HepG2 (cell line): ENCODE measurements at regions not wholly inside any gene's neighbourhood (a gene's known extent, or its start where the extent isn't known, plus 50 kb on each side); places are given as distances from the start of the nearest gene placed in this dataset.

Source experiments
- DMAP1 ChIP-seq: IDR thresholded peaks from 2 replicates; pipeline ENCODE4 v1.6.1; 2016
- ELF1 ChIP-seq: sonication (generic); formaldehyde crosslinking; IDR thresholded peaks from 2 replicates; pipeline ENCODE4 v1.4.0; 2020; ENCODE audit warnings: missing genetic modification reagents
- HNRNPH1 ChIP-seq: fragments of 200-400 bp; formaldehyde crosslinking; optimal IDR thresholded peaks from 2 replicates; pipeline ENCODE3; 2017; ENCODE audit warnings: mild to moderate bottlenecking, low read depth, low read length
- REST ChIP-seq, 2 experiments: IDR thresholded peaks; 2 replicates each; pipeline ENCODE4 v1.6.1; 2011 to 2012; ENCODE audit warnings: low read length in 2 of 2, borderline replicate concordance in 1 of 2, low read depth in 1 of 2, mild to moderate bottlenecking in 1 of 2, moderate library complexity in 1 of 2
- USF2 ChIP-seq, 2 experiments: sonication (generic) in 1 of 2; formaldehyde crosslinking in 1 of 2; IDR thresholded peaks; 2 replicates each; pipeline versions ENCODE4 v1.5.1 to v1.6.1; 2011 to 2020; ENCODE audit warnings: borderline replicate concordance in 1 of 2, low read depth in 1 of 2, low read length in 1 of 2, mild to moderate bottlenecking in 1 of 2, missing genetic modification reagents in 1 of 2, moderate library complexity in 1 of 2
- ZNF121 ChIP-seq: sonication (generic); formaldehyde crosslinking; IDR thresholded peaks from 2 replicates; pipeline ENCODE4 v1.5.0; 2020; ENCODE audit warnings: mild to moderate bottlenecking, missing genetic modification reagents
- ZNF350 ChIP-seq: sonication (generic); formaldehyde crosslinking; IDR thresholded peaks from 2 replicates; pipeline ENCODE4 v1.4.0; 2020; ENCODE audit warnings: mild to moderate bottlenecking, low read depth, missing genetic modification reagents, borderline replicate concordance
- ZNF850 ChIP-seq: sonication (generic); formaldehyde crosslinking; conservative IDR thresholded peaks from 2 replicates; pipeline ENCODE4 v1.9.0; 2021; ENCODE audit warnings: mild to moderate bottlenecking, missing genetic modification reagents
- TF ChIP-seq, protein P1 (sequence below): sonication (generic); formaldehyde crosslinking; IDR thresholded peaks from 2 replicates; pipeline ENCODE4 v1.5.0; 2020; ENCODE audit warnings: mild to moderate bottlenecking, missing genetic modification reagents, moderate library complexity
- TF ChIP-seq, protein P2 (sequence below): sonication (generic); formaldehyde crosslinking; IDR thresholded peaks from 2 replicates; pipeline ENCODE4 v1.5.1; 2020; ENCODE audit warnings: mild to moderate bottlenecking, missing genetic modification reagents, moderate library complexity

DNA sequence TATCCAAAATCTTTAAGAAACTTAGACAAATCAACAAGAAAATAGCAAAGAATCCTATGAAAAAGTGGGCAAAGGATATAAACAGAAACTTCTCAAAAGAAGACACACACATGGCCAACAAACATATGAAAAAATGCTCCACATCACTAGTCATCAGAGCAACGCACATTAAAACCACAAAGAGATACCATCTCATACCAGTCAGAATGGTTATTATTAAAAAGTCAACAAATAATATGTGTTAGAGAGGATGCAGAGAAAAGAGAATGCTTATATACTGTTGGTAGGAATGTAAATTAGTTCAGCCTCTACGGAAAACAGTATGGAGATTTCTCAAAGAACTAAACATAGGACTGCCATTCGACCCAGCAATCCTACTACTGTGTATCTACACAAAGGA is 212.0 kb upstream of the DTNBP1 start:
- TF ChIP-seq, protein P1, sequence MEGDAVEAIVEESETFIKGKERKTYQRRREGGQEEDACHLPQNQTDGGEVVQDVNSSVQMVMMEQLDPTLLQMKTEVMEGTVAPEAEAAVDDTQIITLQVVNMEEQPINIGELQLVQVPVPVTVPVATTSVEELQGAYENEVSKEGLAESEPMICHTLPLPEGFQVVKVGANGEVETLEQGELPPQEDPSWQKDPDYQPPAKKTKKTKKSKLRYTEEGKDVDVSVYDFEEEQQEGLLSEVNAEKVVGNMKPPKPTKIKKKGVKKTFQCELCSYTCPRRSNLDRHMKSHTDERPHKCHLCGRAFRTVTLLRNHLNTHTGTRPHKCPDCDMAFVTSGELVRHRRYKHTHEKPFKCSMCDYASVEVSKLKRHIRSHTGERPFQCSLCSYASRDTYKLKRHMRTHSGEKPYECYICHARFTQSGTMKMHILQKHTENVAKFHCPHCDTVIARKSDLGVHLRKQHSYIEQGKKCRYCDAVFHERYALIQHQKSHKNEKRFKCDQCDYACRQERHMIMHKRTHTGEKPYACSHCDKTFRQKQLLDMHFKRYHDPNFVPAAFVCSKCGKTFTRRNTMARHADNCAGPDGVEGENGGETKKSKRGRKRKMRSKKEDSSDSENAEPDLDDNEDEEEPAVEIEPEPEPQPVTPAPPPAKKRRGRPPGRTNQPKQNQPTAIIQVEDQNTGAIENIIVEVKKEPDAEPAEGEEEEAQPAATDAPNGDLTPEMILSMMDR (CRISPR knock-in tag): no peak
- TF ChIP-seq ZNF350 (CRISPR knock-in tag) (no peak), DMAP1 (no peak), USF2 (IDR thresholded peaks at IDR 0.05; ENCODE audit: low read depth, low read length) (no peak), USF2 (CRISPR knock-in tag; IDR thresholded peaks at IDR 0.05; ENCODE audit: borderline replicate concordance) (no peak), ELF1 (no peak), ZNF850 (CRISPR knock-in tag) (no peak), ZNF121 (CRISPR knock-in tag) (no peak), HNRNPH1 (no peak), REST (IDR thresholded peaks at IDR 0.05; ENCODE audit: borderline replicate concordance in 1 of 2, low read depth in 1 of 2, low read length in 2 of 2) (no peak)
- TF ChIP-seq, protein P2, sequence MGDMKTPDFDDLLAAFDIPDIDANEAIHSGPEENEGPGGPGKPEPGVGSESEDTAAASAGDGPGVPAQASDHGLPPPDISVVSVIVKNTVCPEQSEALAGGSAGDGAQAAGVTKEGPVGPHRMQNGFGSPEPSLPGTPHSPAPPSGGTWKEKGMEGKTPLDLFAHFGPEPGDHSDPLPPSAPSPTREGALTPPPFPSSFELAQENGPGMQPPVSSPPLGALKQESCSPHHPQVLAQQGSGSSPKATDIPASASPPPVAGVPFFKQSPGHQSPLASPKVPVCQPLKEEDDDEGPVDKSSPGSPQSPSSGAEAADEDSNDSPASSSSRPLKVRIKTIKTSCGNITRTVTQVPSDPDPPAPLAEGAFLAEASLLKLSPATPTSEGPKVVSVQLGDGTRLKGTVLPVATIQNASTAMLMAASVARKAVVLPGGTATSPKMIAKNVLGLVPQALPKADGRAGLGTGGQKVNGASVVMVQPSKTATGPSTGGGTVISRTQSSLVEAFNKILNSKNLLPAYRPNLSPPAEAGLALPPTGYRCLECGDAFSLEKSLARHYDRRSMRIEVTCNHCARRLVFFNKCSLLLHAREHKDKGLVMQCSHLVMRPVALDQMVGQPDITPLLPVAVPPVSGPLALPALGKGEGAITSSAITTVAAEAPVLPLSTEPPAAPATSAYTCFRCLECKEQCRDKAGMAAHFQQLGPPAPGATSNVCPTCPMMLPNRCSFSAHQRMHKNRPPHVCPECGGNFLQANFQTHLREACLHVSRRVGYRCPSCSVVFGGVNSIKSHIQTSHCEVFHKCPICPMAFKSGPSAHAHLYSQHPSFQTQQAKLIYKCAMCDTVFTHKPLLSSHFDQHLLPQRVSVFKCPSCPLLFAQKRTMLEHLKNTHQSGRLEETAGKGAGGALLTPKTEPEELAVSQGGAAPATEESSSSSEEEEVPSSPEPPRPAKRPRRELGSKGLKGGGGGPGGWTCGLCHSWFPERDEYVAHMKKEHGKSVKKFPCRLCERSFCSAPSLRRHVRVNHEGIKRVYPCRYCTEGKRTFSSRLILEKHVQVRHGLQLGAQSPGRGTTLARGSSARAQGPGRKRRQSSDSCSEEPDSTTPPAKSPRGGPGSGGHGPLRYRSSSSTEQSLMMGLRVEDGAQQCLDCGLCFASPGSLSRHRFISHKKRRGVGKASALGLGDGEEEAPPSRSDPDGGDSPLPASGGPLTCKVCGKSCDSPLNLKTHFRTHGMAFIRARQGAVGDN (CRISPR knock-in tag): no peak
